Loucy (cell line): ENCODE measurements at regions not wholly inside any gene's neighbourhood (a gene's known extent, or its start where the extent isn't known, plus 50 kb on each side); places are given as distances from the start of the nearest gene placed in this dataset.

ENCODE experiments used
- EZH2phosphoT487 ChIP-seq: fragments of 200-600 bp; IDR thresholded peaks from 2 replicates; pipeline ENCODE4 v1.6.1; 2018; ENCODE audit warnings: antibody characterized with exemption, mild to moderate bottlenecking, moderate library complexity, borderline replicate concordance
- TF ChIP-seq, protein P1 (sequence below): fragments of 200-600 bp; sonication (generic); conservative IDR thresholded peaks from 2 replicates; pipeline ENCODE4 v1.5.1; 2014; ENCODE audit warnings: mild to moderate bottlenecking, antibody characterized with exemption, low read length

DNA sequence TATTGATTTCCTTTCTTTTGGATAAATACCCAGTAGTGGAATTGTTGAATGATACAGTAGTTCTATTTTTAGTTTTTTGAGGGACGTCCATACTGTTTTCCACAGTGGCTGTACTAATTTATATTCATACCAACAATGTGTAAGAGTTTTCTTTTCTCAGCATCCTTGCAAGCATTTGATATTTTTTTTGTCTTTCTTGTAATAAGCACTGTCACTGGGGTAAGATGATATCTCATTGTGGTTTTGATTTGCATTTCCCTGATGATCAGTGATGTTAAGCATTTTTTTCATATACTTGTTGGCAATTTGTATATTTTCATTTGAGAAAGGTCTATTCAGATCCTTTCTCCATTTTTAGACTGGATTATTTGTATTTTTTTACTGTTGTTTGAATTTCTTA, 308.7 kb downstream of the PTEN start:
- TF ChIP-seq, protein P1, sequence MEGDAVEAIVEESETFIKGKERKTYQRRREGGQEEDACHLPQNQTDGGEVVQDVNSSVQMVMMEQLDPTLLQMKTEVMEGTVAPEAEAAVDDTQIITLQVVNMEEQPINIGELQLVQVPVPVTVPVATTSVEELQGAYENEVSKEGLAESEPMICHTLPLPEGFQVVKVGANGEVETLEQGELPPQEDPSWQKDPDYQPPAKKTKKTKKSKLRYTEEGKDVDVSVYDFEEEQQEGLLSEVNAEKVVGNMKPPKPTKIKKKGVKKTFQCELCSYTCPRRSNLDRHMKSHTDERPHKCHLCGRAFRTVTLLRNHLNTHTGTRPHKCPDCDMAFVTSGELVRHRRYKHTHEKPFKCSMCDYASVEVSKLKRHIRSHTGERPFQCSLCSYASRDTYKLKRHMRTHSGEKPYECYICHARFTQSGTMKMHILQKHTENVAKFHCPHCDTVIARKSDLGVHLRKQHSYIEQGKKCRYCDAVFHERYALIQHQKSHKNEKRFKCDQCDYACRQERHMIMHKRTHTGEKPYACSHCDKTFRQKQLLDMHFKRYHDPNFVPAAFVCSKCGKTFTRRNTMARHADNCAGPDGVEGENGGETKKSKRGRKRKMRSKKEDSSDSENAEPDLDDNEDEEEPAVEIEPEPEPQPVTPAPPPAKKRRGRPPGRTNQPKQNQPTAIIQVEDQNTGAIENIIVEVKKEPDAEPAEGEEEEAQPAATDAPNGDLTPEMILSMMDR, result no peak
- no peak for TF ChIP-seq EZH2phosphoT487
